ENCODE measurements at regions not wholly inside any gene's neighbourhood (a gene's known extent, or its start where the extent isn't known, plus 50 kb on each side); places are given as distances from the start of the nearest gene placed in this dataset.

- TF ChIP-seq CTCF (IDR thresholded peaks at IDR 0.05), result no peak
- no peak for TF ChIP-seq POLR2A (IDR thresholded peaks at IDR 0.05)
- no peak for TF ChIP-seq EP300 (IDR thresholded peaks at IDR 0.05)
These were observed 105.3 kb downstream of the TSN start for GRCh38 chr2:121860758-121861227.

Data from ovary (tissue), 3 donors.